HCT116 (cell line): ENCODE measurements at regions not wholly inside any gene's neighbourhood (a gene's known extent, or its start where the extent isn't known, plus 50 kb on each side); places are given as distances from the start of the nearest gene placed in this dataset.

Experiments used
- CEBPB ChIP-seq: IDR thresholded peaks from 2 replicates; pipeline ENCODE4 v1.6.1; 2012; ENCODE audit warnings: low read depth
- EZH2 ChIP-seq: fragments of 200-600 bp; sonication (generic); IDR thresholded peaks from 2 replicates; pipeline ENCODE4 v1.6.1; 2017; ENCODE audit warnings: antibody characterized with exemption, mixed run types
- EZH2phosphoT487 ChIP-seq: fragments of 200-600 bp; IDR thresholded peaks from 2 replicates; pipeline ENCODE4 v1.6.1; 2018; ENCODE audit warnings: antibody characterized with exemption, borderline replicate concordance
- POLR2A ChIP-seq: IDR thresholded peaks from 2 replicates; pipeline ENCODE4 v1.7.0; 2011; ENCODE audit warnings: borderline replicate concordance; ENCODE audit not compliant: insufficient read depth, insufficient read length; ENCODE audit errors: extremely low read depth
- POLR2AphosphoS5 ChIP-seq: IDR thresholded peaks from 2 replicates; pipeline ENCODE4 v1.6.1; 2011; ENCODE audit warnings: mild to moderate bottlenecking, low read depth, low read length, moderate library complexity
- RAD21 ChIP-seq: IDR thresholded peaks from 2 replicates; pipeline ENCODE4 v1.6.1; 2012; ENCODE audit warnings: low read depth, mild to moderate bottlenecking
- SIN3A ChIP-seq: IDR thresholded peaks from 2 replicates; pipeline ENCODE4 v1.6.1; 2012; ENCODE audit warnings: low read depth
- TF ChIP-seq, protein P1 (sequence below), 3 experiments: fragments of 200-600 bp in 1 of 3; sonication (generic) in 1 of 3; IDR thresholded peaks in 2 of 3; conservative IDR thresholded peaks in 1 of 3; 2 replicates each; pipeline ENCODE4 v1.5.1; 2012 to 2017; ENCODE audit warnings: low read depth in 2 of 3, low read length in 2 of 3, antibody characterized with exemption in 1 of 3, borderline replicate concordance in 1 of 3, control low read depth in 1 of 3, mild to moderate bottlenecking in 1 of 3, mixed read lengths in 1 of 3, mixed run types in 1 of 3, moderate library complexity in 1 of 3; ENCODE audit not compliant: insufficient read depth in 1 of 3

DNA sequence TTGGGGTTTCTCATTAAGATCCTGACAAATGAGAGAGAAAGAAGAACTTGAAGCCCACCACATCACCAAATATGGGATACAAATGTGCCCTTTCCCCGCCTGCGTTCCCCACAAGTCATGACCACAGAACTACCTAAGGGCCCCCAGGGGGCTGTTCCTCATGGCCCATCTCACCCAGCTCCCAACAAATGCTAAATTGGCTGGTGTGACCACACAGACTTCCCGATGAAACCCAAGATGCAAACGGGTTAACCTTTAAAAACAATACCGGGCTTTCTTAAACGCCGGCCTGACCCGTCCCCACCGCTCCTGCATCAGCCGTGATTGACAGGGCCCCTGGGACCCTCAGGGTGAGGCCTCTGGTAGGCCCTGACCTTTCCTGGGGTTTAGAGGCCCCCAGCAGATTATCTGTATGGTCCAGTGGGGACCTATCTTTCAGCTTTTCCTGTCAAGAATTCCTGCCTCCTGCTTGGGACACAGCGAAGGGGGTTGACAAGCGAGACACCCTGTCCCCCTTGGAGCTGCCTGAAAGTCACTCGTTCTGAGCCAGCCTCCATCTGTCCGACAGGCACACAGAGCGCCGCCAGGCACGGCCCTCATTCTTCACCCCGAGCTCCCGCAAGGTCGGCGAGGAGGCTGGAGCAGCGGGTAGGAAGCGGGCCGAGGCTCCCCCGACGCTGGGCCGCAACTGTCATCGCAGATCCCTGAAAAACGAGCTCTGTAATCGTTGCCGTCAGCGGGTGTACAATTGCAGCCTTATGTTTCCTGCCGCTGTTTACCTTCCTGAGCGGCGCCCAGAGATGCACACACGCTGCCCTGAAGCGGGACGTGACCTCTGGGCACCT is 300.1 kb downstream of the FOXL1 start:
- TF ChIP-seq EZH2, result no peak
- TF ChIP-seq POLR2AphosphoS5, result no peak
- TF ChIP-seq, protein P1, sequence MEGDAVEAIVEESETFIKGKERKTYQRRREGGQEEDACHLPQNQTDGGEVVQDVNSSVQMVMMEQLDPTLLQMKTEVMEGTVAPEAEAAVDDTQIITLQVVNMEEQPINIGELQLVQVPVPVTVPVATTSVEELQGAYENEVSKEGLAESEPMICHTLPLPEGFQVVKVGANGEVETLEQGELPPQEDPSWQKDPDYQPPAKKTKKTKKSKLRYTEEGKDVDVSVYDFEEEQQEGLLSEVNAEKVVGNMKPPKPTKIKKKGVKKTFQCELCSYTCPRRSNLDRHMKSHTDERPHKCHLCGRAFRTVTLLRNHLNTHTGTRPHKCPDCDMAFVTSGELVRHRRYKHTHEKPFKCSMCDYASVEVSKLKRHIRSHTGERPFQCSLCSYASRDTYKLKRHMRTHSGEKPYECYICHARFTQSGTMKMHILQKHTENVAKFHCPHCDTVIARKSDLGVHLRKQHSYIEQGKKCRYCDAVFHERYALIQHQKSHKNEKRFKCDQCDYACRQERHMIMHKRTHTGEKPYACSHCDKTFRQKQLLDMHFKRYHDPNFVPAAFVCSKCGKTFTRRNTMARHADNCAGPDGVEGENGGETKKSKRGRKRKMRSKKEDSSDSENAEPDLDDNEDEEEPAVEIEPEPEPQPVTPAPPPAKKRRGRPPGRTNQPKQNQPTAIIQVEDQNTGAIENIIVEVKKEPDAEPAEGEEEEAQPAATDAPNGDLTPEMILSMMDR (IDR thresholded peaks at IDR 0.05 in 2 of 3, conservative IDR thresholded peaks at IDR 0.05 in 1 of 3; ENCODE audit: borderline replicate concordance in 1 of 3, insufficient read depth in 1 of 3, low read depth in 2 of 3, low read length in 2 of 3), result no peak
- TF ChIP-seq RAD21, result no peak
- TF ChIP-seq CEBPB, result no peak
- no peak for TF ChIP-seq EZH2phosphoT487
- TF ChIP-seq POLR2A, result no peak
- no peak for TF ChIP-seq SIN3A
